Astrocyte (in vitro differentiated cells and primary cell): ENCODE measurements at regions not wholly inside any gene's neighbourhood (a gene's known extent, or its start where the extent isn't known, plus 50 kb on each side); places are given as distances from the start of the nearest gene placed in this dataset.

Experiments used
- CTCF ChIP-seq: IDR thresholded peaks from 2 replicates; pipeline ENCODE4 v1.5.1; 2011; ENCODE audit warnings: low read depth, mild to moderate bottlenecking, inconsistent platforms, low read length, moderate library complexity; ENCODE audit not compliant: insufficient read depth
- EZH2 ChIP-seq: IDR thresholded peaks from 2 replicates; pipeline ENCODE4 v1.6.1; 2012; ENCODE audit warnings: mild to moderate bottlenecking, low read length, inconsistent platforms; ENCODE audit not compliant: insufficient read depth

GRCh38 chr3:16761571-16761970, 123.2 kb upstream of the PLCL2 start:
- TF ChIP-seq EZH2, result no peak
- TF ChIP-seq CTCF, result no peak
